ENCODE measurements at regions not wholly inside any gene's neighbourhood (a gene's known extent, or its start where the extent isn't known, plus 50 kb on each side); places are given as distances from the start of the nearest gene placed in this dataset.

GRCh38 chr2:198285216-198285615 lies 480.8 kb downstream of the PLCL1 start:
- Histone ChIP-seq H2AFZ (ENCODE audit: control insufficient read depth, low read length) (no peak overlapping the region), H3K4me3 (ENCODE audit: control insufficient read depth in 2 of 3, extremely low read depth in 1 of 3, insufficient read depth in 2 of 3, low read depth in 1 of 3, low read length in 3 of 3) (no peak overlapping the region), H3K36me3 (ENCODE audit: control insufficient read depth in 2 of 2, extremely low read depth in 1 of 2, insufficient read depth in 2 of 2, low read length in 2 of 2) (no peaks in the 10 kb centered on the region), H3K9me1 (ENCODE audit: control insufficient read depth, extremely low read depth, insufficient read depth, low read length) (no peaks in the 10 kb centered on the region), H3K4me2 (ENCODE audit: control insufficient read depth, extremely low read depth, insufficient read depth, low read depth, low read length) (no peak overlapping the region), H3K4me1 (ENCODE audit: control insufficient read depth, extremely low read depth, insufficient read depth, low read length) (no peaks in the 10 kb centered on the region), H3K79me2 (ENCODE audit: control insufficient read depth, insufficient read depth, low read length) (no peaks in the 10 kb centered on the region), H4K20me1 (ENCODE audit: control insufficient read depth, extremely low read depth, insufficient read depth, low read length) (no peaks in the 10 kb centered on the region), H3K27me3 (ENCODE audit: control insufficient read depth, extremely low read depth, insufficient read depth, low read length) (no peaks in the 10 kb centered on the region), H3K27ac (ENCODE audit: control insufficient read depth, insufficient read depth, low read length) (no peak overlapping the region), H3K9me3 (ENCODE audit: control insufficient read depth, low read depth, low read length) (no peaks in the 10 kb centered on the region), H3K9ac (ENCODE audit: control insufficient read depth, extremely low read depth, insufficient read depth, low read length) (no peak overlapping the region)
- dilution Hi-C loops (cut with MboI; ENCODE audit: extremely low pct_ligation_motif_present, low sequenced_read_pairs) = no loop called here
- TF ChIP-seq, protein P1, sequence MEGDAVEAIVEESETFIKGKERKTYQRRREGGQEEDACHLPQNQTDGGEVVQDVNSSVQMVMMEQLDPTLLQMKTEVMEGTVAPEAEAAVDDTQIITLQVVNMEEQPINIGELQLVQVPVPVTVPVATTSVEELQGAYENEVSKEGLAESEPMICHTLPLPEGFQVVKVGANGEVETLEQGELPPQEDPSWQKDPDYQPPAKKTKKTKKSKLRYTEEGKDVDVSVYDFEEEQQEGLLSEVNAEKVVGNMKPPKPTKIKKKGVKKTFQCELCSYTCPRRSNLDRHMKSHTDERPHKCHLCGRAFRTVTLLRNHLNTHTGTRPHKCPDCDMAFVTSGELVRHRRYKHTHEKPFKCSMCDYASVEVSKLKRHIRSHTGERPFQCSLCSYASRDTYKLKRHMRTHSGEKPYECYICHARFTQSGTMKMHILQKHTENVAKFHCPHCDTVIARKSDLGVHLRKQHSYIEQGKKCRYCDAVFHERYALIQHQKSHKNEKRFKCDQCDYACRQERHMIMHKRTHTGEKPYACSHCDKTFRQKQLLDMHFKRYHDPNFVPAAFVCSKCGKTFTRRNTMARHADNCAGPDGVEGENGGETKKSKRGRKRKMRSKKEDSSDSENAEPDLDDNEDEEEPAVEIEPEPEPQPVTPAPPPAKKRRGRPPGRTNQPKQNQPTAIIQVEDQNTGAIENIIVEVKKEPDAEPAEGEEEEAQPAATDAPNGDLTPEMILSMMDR (optimal IDR thresholded peaks at IDR 0.05 in 1 of 3, IDR thresholded peaks at IDR 0.05 in 1 of 3, conservative IDR thresholded peaks at IDR 0.05 in 1 of 3; ENCODE audit: extremely low read depth in 1 of 3, insufficient read depth in 2 of 3, low read length in 3 of 3) = no peak
- no peak for TF ChIP-seq EZH2 (IDR thresholded peaks at IDR 0.05; ENCODE audit: low read length)
- DNase-seq (ENCODE audit: low read depth, low spot score) (no peak), FAIRE-seq (no peak)

DNA sequence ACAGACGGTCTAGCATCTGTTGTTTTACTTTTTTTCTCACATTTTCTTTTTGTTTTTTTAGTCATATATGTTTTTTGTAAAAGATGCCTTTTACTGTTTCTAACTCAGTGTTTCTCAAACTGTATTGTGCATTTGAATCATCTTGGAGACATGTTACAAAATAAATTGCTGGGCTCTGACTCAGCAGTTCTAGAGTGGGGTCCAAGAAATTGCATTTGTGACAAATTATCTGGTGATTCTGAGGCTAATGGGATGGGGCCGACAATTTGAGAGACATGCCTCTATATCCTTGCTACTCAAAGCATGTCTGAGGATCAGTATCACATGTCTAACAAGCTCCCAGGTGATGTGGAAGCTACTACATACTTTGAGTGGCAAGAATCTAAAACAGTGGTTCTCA lies 478.8 kb downstream of the PLCL1 start:
- Histone ChIP-seq H3K9ac (ENCODE audit: control insufficient read depth, extremely low read depth, insufficient read depth, low read length) (no peak overlapping the region), H3K27me3 (ENCODE audit: control insufficient read depth, extremely low read depth, insufficient read depth, low read length) (no peaks in the 10 kb centered on the region), H2AFZ (ENCODE audit: control insufficient read depth, low read length) (no peak overlapping the region), H4K20me1 (ENCODE audit: control insufficient read depth, extremely low read depth, insufficient read depth, low read length) (no peaks in the 10 kb centered on the region), H3K9me3 (ENCODE audit: control insufficient read depth, low read depth, low read length) (no peaks in the 10 kb centered on the region), H3K36me3 (ENCODE audit: control insufficient read depth in 2 of 2, extremely low read depth in 1 of 2, insufficient read depth in 2 of 2, low read length in 2 of 2) (no peaks in the 10 kb centered on the region), H3K9me1 (ENCODE audit: control insufficient read depth, extremely low read depth, insufficient read depth, low read length) (no peaks in the 10 kb centered on the region), H3K4me1 (ENCODE audit: control insufficient read depth, extremely low read depth, insufficient read depth, low read length) (no peaks in the 10 kb centered on the region), H3K4me3 (ENCODE audit: control insufficient read depth in 2 of 3, extremely low read depth in 1 of 3, insufficient read depth in 2 of 3, low read depth in 1 of 3, low read length in 3 of 3) (no peak overlapping the region), H3K79me2 (ENCODE audit: control insufficient read depth, insufficient read depth, low read length) (no peaks in the 10 kb centered on the region), H3K4me2 (ENCODE audit: control insufficient read depth, extremely low read depth, insufficient read depth, low read depth, low read length) (no peak overlapping the region), H3K27ac (ENCODE audit: control insufficient read depth, insufficient read depth, low read length) (no peak overlapping the region)
- no peak for DNase-seq (ENCODE audit: low read depth, low spot score)
- TF ChIP-seq EZH2 (IDR thresholded peaks at IDR 0.05; ENCODE audit: low read length) = no peak
- TF ChIP-seq, protein P1 (optimal IDR thresholded peaks at IDR 0.05 in 1 of 3, IDR thresholded peaks at IDR 0.05 in 1 of 3, conservative IDR thresholded peaks at IDR 0.05 in 1 of 3; ENCODE audit: extremely low read depth in 1 of 3, insufficient read depth in 2 of 3, low read length in 3 of 3) = no peak
- no peak for FAIRE-seq
- dilution Hi-C loops (cut with MboI; ENCODE audit: extremely low pct_ligation_motif_present, low sequenced_read_pairs) = no loop called here

Data from keratinocyte (primary cell).